HEK293T (cell line): ENCODE measurements at regions not wholly inside any gene's neighbourhood (a gene's known extent, or its start where the extent isn't known, plus 50 kb on each side); places are given as distances from the start of the nearest gene placed in this dataset.

Experiments used
- CTCF ChIA-PET: fragments of 350-600 bp; formaldehyde crosslinking; extraction: SDS; loops from one replicate; lab custom pipeline; 2021; ENCODE audit warnings: antibody characterized with exemption, inconsistent platforms; lab: Yijun Ruan, JAX
- POLR2A ChIA-PET: fragments of 350-600 bp; formaldehyde crosslinking; extraction: SDS; loops from one replicate; lab custom pipeline; 2020; ENCODE audit warnings: antibody characterized with exemption, inconsistent platforms; lab: Yijun Ruan, JAX
- DNase-seq: peaks from one replicate; pipeline ENCODE4 v3.0.0; 2012; ENCODE audit warnings: mixed read lengths; ENCODE audit errors: extremely low spot score
- ARNT ChIP-seq: fragments of 450-650 bp; IDR thresholded peaks from 2 replicates; pipeline ENCODE4 v1.6.1; 2017; ENCODE audit warnings: mild to moderate bottlenecking
- BHLHE40 ChIP-seq: fragments of 450-650 bp; IDR thresholded peaks from 2 replicates; pipeline ENCODE4 v1.6.1; 2016; ENCODE audit warnings: mild to moderate bottlenecking, moderate library complexity, borderline replicate concordance
- CTBP1 ChIP-seq: fragments of 450-650 bp; IDR thresholded peaks from 2 replicates; pipeline ENCODE4 v1.6.1; 2016; ENCODE audit warnings: borderline replicate concordance
- ELF4 ChIP-seq: fragments of 450-650 bp; IDR thresholded peaks from 2 replicates; pipeline ENCODE4 v1.6.1; 2017; ENCODE audit warnings: antibody characterized with exemption
- FOXA1 ChIP-seq: fragments of 450-650 bp; IDR thresholded peaks from 2 replicates; pipeline ENCODE4 v1.6.1; 2016; ENCODE audit warnings: mild to moderate bottlenecking
- FOXK2 ChIP-seq: fragments of 450-650 bp; IDR thresholded peaks from 2 replicates; pipeline ENCODE4 v1.6.1; 2016; ENCODE audit warnings: mild to moderate bottlenecking
- FOXM1 ChIP-seq: fragments of 450-650 bp; IDR thresholded peaks from 2 replicates; pipeline ENCODE4 v1.6.1; 2017; ENCODE audit warnings: mild to moderate bottlenecking, borderline replicate concordance
- HDGF ChIP-seq: fragments of 450-650 bp; IDR thresholded peaks from 2 replicates; pipeline ENCODE4 v1.6.1; 2017; ENCODE audit warnings: antibody characterized with exemption, borderline replicate concordance
- L3MBTL2 ChIP-seq: fragments of 450-650 bp; conservative IDR thresholded peaks from 2 replicates; pipeline ENCODE4 v1.6.1; 2016; ENCODE audit warnings: mild to moderate bottlenecking
- LEF1 ChIP-seq: fragments of 450-650 bp; IDR thresholded peaks from 2 replicates; pipeline ENCODE4 v1.6.1; 2017; ENCODE audit warnings: mild to moderate bottlenecking, borderline replicate concordance
- NFRKB ChIP-seq: fragments of 450-650 bp; IDR thresholded peaks from 2 replicates; pipeline ENCODE4 v1.6.1; 2016; ENCODE audit warnings: mild to moderate bottlenecking, moderate library complexity
- SP1 ChIP-seq: fragments of 450-650 bp; IDR thresholded peaks from 2 replicates; pipeline ENCODE4 v1.6.1; 2017
- SUZ12 ChIP-seq: fragments of 450-650 bp; IDR thresholded peaks from 2 replicates; pipeline ENCODE4 v1.6.1; 2016; ENCODE audit warnings: mild to moderate bottlenecking
- TARDBP ChIP-seq: fragments of 450-650 bp; IDR thresholded peaks from 2 replicates; pipeline ENCODE4 v1.6.1; 2016
- ZNF384 ChIP-seq: fragments of 450-650 bp; IDR thresholded peaks from 2 replicates; pipeline ENCODE4 v1.6.1; 2016
- TF ChIP-seq, protein P1 (sequence below): fragments of 450-650 bp; IDR thresholded peaks from 2 replicates; pipeline ENCODE4 v1.6.1; 2016

GRCh38 chr18:56112984-56113383, 525.0 kb upstream of the TCF4 start:
- TF ChIP-seq BHLHE40: no peak
- no peak for TF ChIP-seq HDGF
- TF ChIP-seq ARNT: no peak
- no peak for TF ChIP-seq NFRKB
- TF ChIP-seq L3MBTL2: no peak
- TF ChIP-seq, protein P1, sequence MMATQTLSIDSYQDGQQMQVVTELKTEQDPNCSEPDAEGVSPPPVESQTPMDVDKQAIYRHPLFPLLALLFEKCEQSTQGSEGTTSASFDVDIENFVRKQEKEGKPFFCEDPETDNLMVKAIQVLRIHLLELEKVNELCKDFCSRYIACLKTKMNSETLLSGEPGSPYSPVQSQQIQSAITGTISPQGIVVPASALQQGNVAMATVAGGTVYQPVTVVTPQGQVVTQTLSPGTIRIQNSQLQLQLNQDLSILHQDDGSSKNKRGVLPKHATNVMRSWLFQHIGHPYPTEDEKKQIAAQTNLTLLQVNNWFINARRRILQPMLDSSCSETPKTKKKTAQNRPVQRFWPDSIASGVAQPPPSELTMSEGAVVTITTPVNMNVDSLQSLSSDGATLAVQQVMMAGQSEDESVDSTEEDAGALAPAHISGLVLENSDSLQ: no peak
- TF ChIP-seq SUZ12: no peak
- no peak for TF ChIP-seq TARDBP
- TF ChIP-seq ELF4: no peak
- TF ChIP-seq FOXK2: no peak
- TF ChIP-seq FOXM1: no peak
- no peak for TF ChIP-seq ZNF384
- no peak for TF ChIP-seq SP1
- no peak for TF ChIP-seq LEF1
- no peak for TF ChIP-seq CTBP1
- TF ChIP-seq FOXA1: no peak
- CTCF ChIA-PET: no interaction called here
- POLR2A ChIA-PET: no interaction called here

GRCh38 chr18:56112013-56112749, 524.2 kb upstream of the TCF4 start:
- CTCF ChIA-PET: no interaction called here
- POLR2A ChIA-PET: no interaction called here
- no peak for DNase-seq

More at GRCh38 chr18:56112984-56113383, 525.0 kb upstream of the TCF4 start:
- no peak for DNase-seq

GRCh38 chr18:56109757-56110156, 521.8 kb upstream of the TCF4 start:
- ChIA-PET CTCF (no interaction called here), POLR2A (no interaction called here)
- DNase-seq: no peak
- TF ChIP-seq SP1: no peak
- TF ChIP-seq, protein P1: no peak
- no peak for TF ChIP-seq TARDBP
- no peak for TF ChIP-seq LEF1
- no peak for TF ChIP-seq SUZ12
- no peak for TF ChIP-seq HDGF
- no peak for TF ChIP-seq BHLHE40
- no peak for TF ChIP-seq FOXK2
- no peak for TF ChIP-seq ELF4

More at GRCh38 chr18:56112013-56112749, 524.2 kb upstream of the TCF4 start:
- TF ChIP-seq HDGF (no peak), FOXK2 (no peak), BHLHE40 (no peak), LEF1 (no peak), SUZ12 (no peak), CTBP1 (no peak), L3MBTL2 (no peak), ARNT (no peak), FOXA1 (no peak), FOXM1 (no peak), ELF4 (no peak)
- TF ChIP-seq, protein P1: no peak

- ChIA-PET CTCF (no interaction called here), POLR2A (no interaction called here)
- TF ChIP-seq ZNF384 (no peak), HDGF (no peak), SUZ12 (no peak), FOXA1 (no peak), NFRKB (no peak), ELF4 (no peak), LEF1 (no peak), CTBP1 (no peak), FOXK2 (no peak), TARDBP (no peak), SP1 (no peak)
- TF ChIP-seq, protein P1: no peak
- DNase-seq: no peak
Observed at GRCh38 chr18:56108478-56109367, 520.7 kb upstream of the TCF4 start.

- no peak for TF ChIP-seq FOXA1
- no peak for TF ChIP-seq BHLHE40
- TF ChIP-seq SP1: no peak
- TF ChIP-seq L3MBTL2: no peak
- no peak for TF ChIP-seq SUZ12
- TF ChIP-seq ELF4: no peak
- no peak for TF ChIP-seq NFRKB
- TF ChIP-seq HDGF: no peak
- TF ChIP-seq LEF1: no peak
- TF ChIP-seq FOXK2: no peak
- no peak for TF ChIP-seq TARDBP
- TF ChIP-seq ZNF384: no peak
- no peak for TF ChIP-seq ARNT
- TF ChIP-seq, protein P1: no peak
- no peak for TF ChIP-seq CTBP1
- TF ChIP-seq FOXM1: no peak
- no peak for DNase-seq
- ChIA-PET CTCF (no interaction called here), POLR2A (no interaction called here)
Observed at GRCh38 chr18:56107821-56108477, 520.0 kb upstream of the TCF4 start.
